Liver (tissue), 8 donors: ENCODE measurements at regions not wholly inside any gene's neighbourhood (a gene's known extent, or its start where the extent isn't known, plus 50 kb on each side); places are given as distances from the start of the nearest gene placed in this dataset.

Experiments used
- DNase-seq: peaks from one replicate; pipeline ENCODE4 v3.0.0-alpha.2; 2017; ENCODE audit warnings: low spot score
- H3K27ac ChIP-seq, 2 donors: one replicate each; pipeline ENCODE4 v1.7.0; 2013; ENCODE audit warnings: inconsistent platforms in 2 of 2, low read length in 2 of 2, control low read depth in 1 of 2, low read depth in 1 of 2, mild to moderate bottlenecking in 1 of 2
- H3K27me3 ChIP-seq, 4 donors: one replicate each; pipeline versions ENCODE4 v1.6.1 to v1.7.0; 2013; ENCODE audit warnings: low read length in 3 of 4, inconsistent platforms in 1 of 4, mild to moderate bottlenecking in 1 of 4, moderate library complexity in 1 of 4; ENCODE audit not compliant: control insufficient read depth in 4 of 4, insufficient read depth in 4 of 4
- H3K36me3 ChIP-seq, 4 donors: one replicate each; pipeline versions ENCODE4 v1.6.1 to v1.7.0; 2013; ENCODE audit warnings: low read length in 3 of 4, mild to moderate bottlenecking in 3 of 4, low read depth in 1 of 4, moderate library complexity in 1 of 4; ENCODE audit not compliant: control insufficient read depth in 4 of 4, insufficient read depth in 3 of 4
- H3K4me1 ChIP-seq, 4 donors: one replicate each; pipeline versions ENCODE4 v1.6.1 to v1.7.0; 2013; ENCODE audit warnings: low read length in 3 of 4, mild to moderate bottlenecking in 3 of 4, moderate library complexity in 1 of 4; ENCODE audit not compliant: control insufficient read depth in 4 of 4, insufficient read depth in 4 of 4
- H3K4me3 ChIP-seq, 3 donors: one replicate each; pipeline versions ENCODE4 v1.6.1 to v1.7.0; 2013; ENCODE audit warnings: low read length in 3 of 3, control low read depth in 1 of 3, low read depth in 1 of 3, mild to moderate bottlenecking in 1 of 3
- H3K9ac ChIP-seq, 2 donors: one replicate each; pipeline ENCODE4 v1.7.0; 2013; ENCODE audit warnings: low read length in 2 of 2, mild to moderate bottlenecking in 2 of 2, moderate library complexity in 2 of 2, control low read depth in 1 of 2, low read depth in 1 of 2
- H3K9me3 ChIP-seq, 4 donors: one replicate each; pipeline versions ENCODE4 v1.6.1 to v1.7.0; 2013; ENCODE audit warnings: low read length in 3 of 4; ENCODE audit not compliant: control insufficient read depth in 4 of 4
- EGR1 ChIP-seq, 2 donors: IDR thresholded peaks; 2 replicates each; pipeline ENCODE4 v1.6.1; 2016 to 2018; ENCODE audit warnings: antibody characterized with exemption in 2 of 2, low read depth in 2 of 2
- FOXA2 ChIP-seq: IDR thresholded peaks from 2 replicates; pipeline ENCODE4 v1.6.1; 2016; ENCODE audit warnings: antibody characterized with exemption
- GABPA ChIP-seq, 2 donors: IDR thresholded peaks in 1 of 2; conservative IDR thresholded peaks in 1 of 2; 2 replicates each; pipeline ENCODE4 v1.6.1; 2016; ENCODE audit warnings: antibody characterized with exemption in 2 of 2, mild to moderate bottlenecking in 1 of 2, moderate library complexity in 1 of 2
- HNF4A ChIP-seq, 2 donors: conservative IDR thresholded peaks; 2 replicates each; pipeline ENCODE4 v1.6.1; 2016; ENCODE audit warnings: antibody characterized with exemption in 2 of 2, mild to moderate bottlenecking in 2 of 2
- HNF4G ChIP-seq: IDR thresholded peaks from 2 replicates; pipeline ENCODE4 v1.6.1; 2016; ENCODE audit warnings: antibody characterized with exemption
- NR2F2 ChIP-seq: IDR thresholded peaks from 2 replicates; pipeline ENCODE4 v1.6.1; 2016; ENCODE audit warnings: antibody characterized with exemption
- RAD21 ChIP-seq, 2 donors: IDR thresholded peaks; 2 replicates each; pipeline ENCODE4 v1.6.1; 2016; ENCODE audit warnings: antibody characterized with exemption in 2 of 2, mild to moderate bottlenecking in 2 of 2
- RXRA ChIP-seq, 2 donors: IDR thresholded peaks; 2 replicates each; pipeline ENCODE4 v1.6.1; 2017 to 2018; ENCODE audit warnings: antibody characterized with exemption in 2 of 2, mild to moderate bottlenecking in 1 of 2
- SP1 ChIP-seq: IDR thresholded peaks from 2 replicates; pipeline ENCODE4 v1.6.1; 2018; ENCODE audit warnings: antibody characterized with exemption, mild to moderate bottlenecking
- TAF1 ChIP-seq: conservative IDR thresholded peaks from 2 replicates; pipeline ENCODE4 v1.6.1; 2016; ENCODE audit warnings: antibody characterized with exemption, mild to moderate bottlenecking
- YY1 ChIP-seq: IDR thresholded peaks from 2 replicates; pipeline ENCODE4 v1.6.1; 2016; ENCODE audit warnings: antibody characterized with exemption, mild to moderate bottlenecking
- WGBS: extraction: QIAGEN DNeasy Blood & Tissue Kit; methylation state at CpG from one replicate; pipeline ENCODE4 v1.1.7; 2013; 5-methylcytosine and 5-hydroxymethylcytosine counted together
- TF ChIP-seq, protein P1 (sequence below): IDR thresholded peaks from 2 replicates; pipeline ENCODE4 v1.6.1; 2016; ENCODE audit warnings: antibody characterized with exemption
- TF ChIP-seq, protein P2 (sequence below): fragments of 150-350 bp; IDR thresholded peaks from 2 replicates; pipeline ENCODE4 v1.5.1; 2017; ENCODE audit warnings: improper control_type of control experiment, low read depth, low read length; ENCODE audit not compliant: missing input control
- TF ChIP-seq, protein P3 (sequence below): IDR thresholded peaks from 2 replicates; pipeline ENCODE4 v1.6.1; 2016; ENCODE audit warnings: antibody characterized with exemption
- TF ChIP-seq, protein P4 (sequence below): IDR thresholded peaks from 2 replicates; pipeline ENCODE4 v1.6.1; 2016; ENCODE audit warnings: antibody characterized with exemption
- donor health status: healthy.
- donor health status: healthy.
- donor health status: healthy.
- donor health status: healthy.
- donor health status: healthy.

DNA sequence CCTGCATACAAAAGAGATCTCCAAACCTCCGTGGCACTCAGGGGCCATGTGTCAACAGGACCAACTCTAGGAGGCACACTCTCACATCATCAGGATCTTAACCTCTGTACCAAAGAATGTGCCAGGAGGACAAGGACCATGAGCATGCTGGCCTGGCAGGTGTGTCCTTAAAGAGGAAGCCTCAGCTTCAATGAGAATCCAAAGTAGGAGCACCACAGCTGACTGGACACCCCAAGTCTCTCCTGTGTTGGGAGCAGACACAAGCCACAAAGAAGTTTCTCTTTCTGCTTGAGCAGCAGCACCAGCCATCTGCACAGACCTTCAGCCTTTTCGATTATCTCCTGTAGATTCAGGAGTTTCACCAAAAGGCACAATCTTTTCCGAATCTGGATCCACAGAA lies 1734.5 kb downstream of the TP53TG3F start:
- no peak for DNase-seq
- H3K9me3 ChIP-seq: peaks cover 0 to 2% (median 1%) of the 10 kb centered on the region in 4 donors
- no peak for TF ChIP-seq NR2F2
- TF ChIP-seq RAD21 (IDR thresholded peaks at IDR 0.05): no peak
- TF ChIP-seq, protein P1, sequence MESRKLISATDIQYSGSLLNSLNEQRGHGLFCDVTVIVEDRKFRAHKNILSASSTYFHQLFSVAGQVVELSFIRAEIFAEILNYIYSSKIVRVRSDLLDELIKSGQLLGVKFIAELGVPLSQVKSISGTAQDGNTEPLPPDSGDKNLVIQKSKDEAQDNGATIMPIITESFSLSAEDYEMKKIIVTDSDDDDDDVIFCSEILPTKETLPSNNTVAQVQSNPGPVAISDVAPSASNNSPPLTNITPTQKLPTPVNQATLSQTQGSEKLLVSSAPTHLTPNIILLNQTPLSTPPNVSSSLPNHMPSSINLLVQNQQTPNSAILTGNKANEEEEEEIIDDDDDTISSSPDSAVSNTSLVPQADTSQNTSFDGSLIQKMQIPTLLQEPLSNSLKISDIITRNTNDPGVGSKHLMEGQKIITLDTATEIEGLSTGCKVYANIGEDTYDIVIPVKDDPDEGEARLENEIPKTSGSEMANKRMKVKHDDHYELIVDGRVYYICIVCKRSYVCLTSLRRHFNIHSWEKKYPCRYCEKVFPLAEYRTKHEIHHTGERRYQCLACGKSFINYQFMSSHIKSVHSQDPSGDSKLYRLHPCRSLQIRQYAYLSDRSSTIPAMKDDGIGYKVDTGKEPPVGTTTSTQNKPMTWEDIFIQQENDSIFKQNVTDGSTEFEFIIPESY: no peak
- TF ChIP-seq HNF4A (conservative IDR thresholded peaks at IDR 0.05): no peak
- TF ChIP-seq, protein P2, sequence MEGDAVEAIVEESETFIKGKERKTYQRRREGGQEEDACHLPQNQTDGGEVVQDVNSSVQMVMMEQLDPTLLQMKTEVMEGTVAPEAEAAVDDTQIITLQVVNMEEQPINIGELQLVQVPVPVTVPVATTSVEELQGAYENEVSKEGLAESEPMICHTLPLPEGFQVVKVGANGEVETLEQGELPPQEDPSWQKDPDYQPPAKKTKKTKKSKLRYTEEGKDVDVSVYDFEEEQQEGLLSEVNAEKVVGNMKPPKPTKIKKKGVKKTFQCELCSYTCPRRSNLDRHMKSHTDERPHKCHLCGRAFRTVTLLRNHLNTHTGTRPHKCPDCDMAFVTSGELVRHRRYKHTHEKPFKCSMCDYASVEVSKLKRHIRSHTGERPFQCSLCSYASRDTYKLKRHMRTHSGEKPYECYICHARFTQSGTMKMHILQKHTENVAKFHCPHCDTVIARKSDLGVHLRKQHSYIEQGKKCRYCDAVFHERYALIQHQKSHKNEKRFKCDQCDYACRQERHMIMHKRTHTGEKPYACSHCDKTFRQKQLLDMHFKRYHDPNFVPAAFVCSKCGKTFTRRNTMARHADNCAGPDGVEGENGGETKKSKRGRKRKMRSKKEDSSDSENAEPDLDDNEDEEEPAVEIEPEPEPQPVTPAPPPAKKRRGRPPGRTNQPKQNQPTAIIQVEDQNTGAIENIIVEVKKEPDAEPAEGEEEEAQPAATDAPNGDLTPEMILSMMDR: no peak
- TF ChIP-seq GABPA (IDR thresholded peaks at IDR 0.05 in 1 of 2, conservative IDR thresholded peaks at IDR 0.05 in 1 of 2): no peak
- TF ChIP-seq HNF4G: no peak
- TF ChIP-seq SP1: no peak
- TF ChIP-seq RXRA (IDR thresholded peaks at IDR 0.05): no peak
- TF ChIP-seq, protein P3, sequence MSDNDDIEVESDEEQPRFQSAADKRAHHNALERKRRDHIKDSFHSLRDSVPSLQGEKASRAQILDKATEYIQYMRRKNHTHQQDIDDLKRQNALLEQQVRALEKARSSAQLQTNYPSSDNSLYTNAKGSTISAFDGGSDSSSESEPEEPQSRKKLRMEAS: no peak
- TF ChIP-seq, protein P4, sequence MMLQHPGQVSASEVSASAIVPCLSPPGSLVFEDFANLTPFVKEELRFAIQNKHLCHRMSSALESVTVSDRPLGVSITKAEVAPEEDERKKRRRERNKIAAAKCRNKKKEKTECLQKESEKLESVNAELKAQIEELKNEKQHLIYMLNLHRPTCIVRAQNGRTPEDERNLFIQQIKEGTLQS: no peak
- no peaks in the 10 kb centered on the region for H3K27me3 ChIP-seq
- no peaks in the 10 kb centered on the region for H3K36me3 ChIP-seq
- no peak overlapping the region for H3K9ac ChIP-seq
- no peak overlapping the region for H3K4me3 ChIP-seq
- no peak overlapping the region for H3K27ac ChIP-seq
- no peaks in the 10 kb centered on the region for H3K4me1 ChIP-seq
- WGBS: 46% methylated on average over 3 of the region's 3 CpGs

DNA sequence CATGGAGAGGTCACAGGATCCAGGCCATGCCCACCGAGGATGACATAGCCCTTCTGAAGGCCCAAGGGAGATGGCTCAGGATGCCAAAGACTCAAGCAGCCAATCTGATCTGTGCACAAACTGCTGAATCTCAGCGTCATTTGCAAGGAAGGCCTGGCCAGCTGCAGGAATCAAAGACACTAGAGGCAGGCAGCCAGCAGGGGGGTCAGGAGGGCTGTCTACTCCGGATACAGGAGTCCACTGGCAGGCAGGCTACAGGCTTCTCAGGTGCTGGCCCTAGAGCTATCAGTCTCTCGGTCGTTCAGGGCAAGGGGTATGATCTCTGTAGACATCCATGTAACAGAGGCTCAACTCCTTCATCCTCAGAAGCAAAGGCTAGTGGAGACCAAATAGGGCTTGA lies 1735.3 kb downstream of the TP53TG3F start:
- Histone ChIP-seq H3K9ac (no peak overlapping the region), H3K27me3 (no peaks in the 10 kb centered on the region), H3K27ac (no peak overlapping the region), H3K4me1 (no peaks in the 10 kb centered on the region), H3K36me3 (no peaks in the 10 kb centered on the region), H3K9me3 (peaks cover 0 to 2% (median 1%) of the 10 kb centered on the region in 4 donors), H3K4me3 (no peak overlapping the region)
- TF ChIP-seq RXRA (IDR thresholded peaks at IDR 0.05): no peak
- WGBS: 67% methylated on average over 5 of the region's 5 CpGs
- DNase-seq: peak; percentile 21

DNA sequence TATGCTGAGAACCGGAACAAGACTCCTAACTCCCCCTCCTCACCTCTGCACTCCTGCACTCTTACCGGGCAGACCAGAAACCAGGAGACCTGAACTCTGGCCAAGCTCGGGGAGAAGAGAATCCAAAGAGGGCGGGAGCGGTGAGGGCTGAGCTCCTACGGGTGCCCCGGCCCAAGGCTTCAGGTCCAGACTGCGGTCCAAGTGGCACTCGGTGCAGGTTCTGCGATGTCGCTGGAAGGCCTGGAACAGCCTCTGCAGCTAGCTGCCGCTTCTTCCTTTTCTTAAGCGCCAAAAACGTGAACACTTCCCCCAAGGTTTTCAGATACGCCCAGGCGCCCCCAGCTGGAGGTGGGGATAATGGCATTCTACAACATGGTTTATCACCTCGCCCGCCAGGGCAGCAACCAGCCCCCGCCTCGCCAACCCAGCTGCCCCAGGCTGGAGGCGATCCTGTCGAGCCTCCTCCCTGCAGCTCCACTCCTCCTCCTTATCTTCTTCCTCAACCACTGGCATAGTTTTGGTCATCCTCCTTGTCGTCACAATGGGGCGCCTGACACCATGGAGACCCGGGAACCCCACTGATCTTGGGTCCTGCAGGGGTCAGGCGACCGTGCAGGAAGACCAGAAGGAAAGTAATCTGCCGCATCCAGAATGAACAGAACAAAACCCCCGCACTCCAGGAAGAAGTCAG lies 1735.9 kb downstream of the TP53TG3F start:
- Histone ChIP-seq H3K27ac (no peak overlapping the region), H3K4me3 (no peak overlapping the region), H3K27me3 (no peaks in the 10 kb centered on the region), H3K4me1 (no peaks in the 10 kb centered on the region), H3K36me3 (no peaks in the 10 kb centered on the region), H3K9ac (no peak overlapping the region), H3K9me3 (peaks cover 0 to 2% (median 1%) of the 10 kb centered on the region in 4 donors)
- 65% methylated on average over 29 of the region's 29 CpGs for WGBS
- no peak for DNase-seq
- TF ChIP-seq, protein P1: no peak
- TF ChIP-seq YY1 (no peak), EGR1 (IDR thresholded peaks at IDR 0.05; ENCODE audit: low read depth in 2 of 2) (no peak), NR2F2 (no peak), SP1 (no peak), HNF4G (no peak), RXRA (IDR thresholded peaks at IDR 0.05) (no peak), FOXA2 (no peak), HNF4A (conservative IDR thresholded peaks at IDR 0.05) (no peak), RAD21 (IDR thresholded peaks at IDR 0.05) (no peak), TAF1 (no peak)
- TF ChIP-seq, protein P2: no peak
